ENCODE measurements at regions not wholly inside any gene's neighbourhood (a gene's known extent, or its start where the extent isn't known, plus 50 kb on each side); places are given as distances from the start of the nearest gene placed in this dataset.
A peak's percentile ranks its signal among the peaks of the same experiment; 100 is the strongest.
"Not testable (repeated sequence)": the region's sequence is repeated elsewhere in the genome, so short reads cannot be mapped to it uniquely, and the experiment has no call there.

GRCh38 chr11:129723146-129723760 is 92.4 kb upstream of the TMEM45B start:
- DNase-seq (ENCODE audit: low read depth in 3 of 3, low spot score in 1 of 3) = no peak

- no peak for DNase-seq (ENCODE audit: low read depth in 3 of 3, low spot score in 1 of 3)
These were observed 91.9 kb upstream of the TMEM45B start for GRCh38 chr11:129723761-129724162.

DNA sequence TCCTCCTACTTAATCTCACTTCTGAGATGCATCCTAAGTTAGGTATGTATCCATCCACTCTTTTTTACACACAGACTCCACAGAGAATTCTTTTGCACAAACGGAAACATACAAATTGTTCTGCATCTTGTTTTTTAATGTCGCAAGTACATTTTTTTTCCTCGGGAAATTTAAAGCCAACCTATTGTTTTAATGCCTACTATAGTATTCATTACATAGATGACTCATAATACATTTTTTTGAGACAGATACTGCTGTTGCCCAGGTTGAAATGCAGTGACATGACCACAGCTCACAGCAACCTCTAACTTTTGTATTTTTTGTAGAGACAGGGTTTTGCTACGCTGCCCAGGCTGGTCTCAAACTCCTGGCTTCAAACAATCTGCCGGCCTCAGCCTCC is 90.8 kb upstream of the TMEM45B start:
- no peak for DNase-seq (ENCODE audit: low read depth in 3 of 3, low spot score in 1 of 3)

GRCh38 chr11:129726179-129726578 is 89.5 kb upstream of the TMEM45B start:
- DNase-seq (ENCODE audit: low read depth in 3 of 3, low spot score in 1 of 3) = no peak

GRCh38 chr11:129728581-129728980 is 87.1 kb upstream of the TMEM45B start:
- no peak for DNase-seq (ENCODE audit: low read depth in 3 of 3, low spot score in 1 of 3)

DNA sequence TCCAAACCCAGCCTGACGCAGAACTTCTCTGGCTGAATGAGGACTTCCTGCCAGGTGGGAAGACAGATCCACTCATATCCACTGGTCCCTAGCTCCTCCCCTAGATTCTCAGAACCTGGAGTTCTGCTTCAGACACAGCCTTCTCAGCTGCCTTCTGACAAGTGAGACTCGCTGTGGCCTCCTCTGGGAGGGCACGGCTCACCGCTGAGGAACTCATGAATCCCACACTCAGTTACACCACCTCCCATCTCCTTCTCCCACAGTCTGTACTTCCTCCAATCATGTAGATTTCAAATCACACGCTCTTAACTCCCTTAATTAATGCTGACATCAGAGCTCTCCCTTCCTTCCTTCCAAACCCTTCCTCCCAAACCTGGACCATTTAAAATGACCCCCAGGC is 86.4 kb upstream of the TMEM45B start:
- no peak for DNase-seq (ENCODE audit: low read depth in 3 of 3, low spot score in 1 of 3)

DNA sequence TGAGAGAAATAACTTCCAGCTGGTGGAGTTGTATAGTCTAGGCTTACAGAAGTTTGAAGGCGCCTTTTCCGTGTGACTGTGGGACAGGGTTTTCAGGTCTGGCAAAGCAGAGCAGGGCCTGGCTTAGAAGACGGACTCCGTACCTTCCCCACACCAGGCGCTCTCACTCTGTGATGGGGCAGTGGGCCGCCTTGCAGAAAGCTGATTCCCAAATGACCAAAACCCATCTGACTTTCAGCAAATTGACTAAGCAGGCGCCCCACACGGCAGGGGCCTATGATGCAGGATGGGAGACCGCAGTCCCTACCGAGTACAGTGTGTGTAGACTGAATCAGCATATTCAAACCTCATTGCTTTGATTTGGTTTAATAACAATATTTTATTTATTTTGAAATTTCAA is 85.8 kb upstream of the TMEM45B start:
- DNase-seq (ENCODE audit: low read depth in 3 of 3, low spot score in 1 of 3) = no peak

DNA sequence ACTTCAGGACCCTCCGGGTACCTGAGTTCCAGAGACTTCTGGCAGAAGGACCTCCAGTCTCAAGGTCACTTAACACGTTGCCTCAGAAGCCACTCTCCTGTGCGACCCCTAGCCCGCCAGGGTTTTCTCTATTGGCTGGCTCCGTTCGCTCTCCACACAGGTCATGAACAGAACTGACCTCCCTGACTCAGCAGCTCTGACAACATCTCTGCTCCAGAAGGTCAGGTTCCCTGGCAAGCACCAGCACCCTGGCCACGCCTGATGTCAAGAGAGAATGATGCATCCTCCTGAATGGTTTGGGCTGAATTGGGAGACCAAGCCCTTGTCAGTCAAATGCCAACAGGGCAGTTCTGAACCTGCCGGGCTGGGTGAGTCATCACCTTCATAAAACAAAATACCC is 84.3 kb upstream of the TMEM45B start:
- no peak for DNase-seq (ENCODE audit: low read depth in 3 of 3, low spot score in 1 of 3)

GRCh38 chr11:129732941-129733340 is 82.7 kb upstream of the TMEM45B start:
- DNase-seq (ENCODE audit: low read depth in 3 of 3, low spot score in 1 of 3) = no peak

- DNase-seq (ENCODE audit: low read depth in 3 of 3, low spot score in 1 of 3) = no peak
These were observed 82.3 kb upstream of the TMEM45B start for GRCh38 chr11:129733384-129733783.

DNA sequence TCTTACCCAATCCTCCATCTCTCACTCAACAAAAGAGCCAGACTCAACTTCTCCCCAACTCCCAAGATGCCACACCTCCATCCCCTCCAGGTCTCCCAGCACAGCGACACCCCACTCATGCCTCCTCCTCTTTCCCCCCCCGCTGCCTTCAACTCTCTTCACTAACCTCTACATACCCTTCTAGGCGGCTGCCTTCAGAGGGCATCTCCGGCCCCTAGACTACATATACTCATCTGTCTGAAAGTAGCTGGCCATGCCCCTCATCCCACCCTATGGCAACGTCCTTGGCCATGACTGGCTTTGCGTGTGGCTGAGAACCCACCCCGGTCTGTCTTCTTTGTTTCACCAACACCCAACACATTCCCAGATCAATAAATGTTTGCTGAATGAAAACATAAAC is 81.7 kb upstream of the TMEM45B start:
- DNase-seq (ENCODE audit: low read depth in 3 of 3, low spot score in 1 of 3) = no peak

DNA sequence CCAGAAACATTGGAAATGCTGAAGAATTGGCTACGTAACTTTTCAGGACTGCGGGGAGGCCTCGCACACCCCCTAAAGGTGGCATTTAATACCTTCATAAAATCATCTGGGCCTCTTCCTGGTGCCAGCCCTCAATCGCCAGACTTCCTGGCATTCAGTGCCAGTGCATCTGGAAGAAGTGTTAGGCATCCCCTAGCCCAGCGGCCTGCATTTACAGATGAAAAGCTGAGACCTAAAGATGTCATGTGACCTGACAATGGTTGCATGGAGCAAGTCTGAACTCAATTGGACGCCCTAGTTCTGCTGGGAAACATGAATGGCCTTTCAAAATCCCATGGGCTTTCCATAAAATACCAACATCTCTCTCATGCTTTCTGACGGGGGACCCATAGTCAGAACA is 81.0 kb upstream of the TMEM45B start:
- DNase-seq (ENCODE audit: low read depth in 3 of 3, low spot score in 1 of 3) = no peak

GRCh38 chr11:129737831-129738230 is 77.8 kb upstream of the TMEM45B start:
- no peak for DNase-seq (ENCODE audit: low read depth in 3 of 3, low spot score in 1 of 3)

DNA sequence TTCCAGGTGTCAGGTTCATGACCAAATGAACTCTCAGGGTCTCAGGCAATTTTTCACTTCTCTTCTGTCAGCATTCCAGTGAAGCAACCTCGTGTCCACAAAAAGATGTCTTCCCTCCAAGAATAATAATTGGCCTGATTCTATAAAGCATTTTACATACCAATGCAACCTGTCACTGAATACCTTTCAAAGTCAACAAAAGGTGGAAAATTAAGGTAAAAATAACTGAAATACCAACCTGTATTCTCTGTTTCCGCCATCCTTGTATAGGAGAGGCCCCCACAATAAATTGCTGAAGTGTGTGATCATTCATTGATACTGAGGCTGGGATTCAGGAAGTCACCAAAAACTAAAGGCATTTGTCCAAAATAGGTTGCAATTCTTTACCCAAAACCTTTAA is 77.4 kb upstream of the TMEM45B start:
- DNase-seq (ENCODE audit: low read depth in 3 of 3, low spot score in 1 of 3) = no peak

DNA sequence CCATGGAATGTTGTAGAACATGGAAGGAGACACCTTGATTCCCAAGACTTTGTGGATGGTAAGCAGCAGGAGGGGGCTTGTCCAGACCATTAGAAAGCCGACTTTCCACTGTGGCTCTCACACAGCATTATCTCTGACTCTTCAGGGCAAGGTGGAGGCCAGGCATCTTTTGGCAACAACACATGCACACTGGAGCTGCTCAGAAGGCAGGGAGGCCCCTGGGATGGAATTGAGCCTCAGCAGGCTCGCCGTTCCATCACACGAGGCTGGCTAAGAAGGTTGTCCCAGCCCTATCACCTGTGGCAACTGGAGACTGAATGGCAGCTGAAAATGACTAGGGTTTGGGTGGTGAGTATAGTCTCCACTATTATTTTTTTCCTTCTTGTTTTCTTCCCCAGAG is 76.3 kb upstream of the TMEM45B start:
- no peak for DNase-seq (ENCODE audit: low read depth in 3 of 3, low spot score in 1 of 3)

GRCh38 chr11:129740125-129740719 is 75.4 kb upstream of the TMEM45B start:
- no peak for DNase-seq (ENCODE audit: low read depth in 3 of 3, low spot score in 1 of 3)

GRCh38 chr11:129743112-129743815 is 72.4 kb upstream of the TMEM45B start:
- no peak for DNase-seq (ENCODE audit: low read depth in 3 of 3, low spot score in 1 of 3)

GRCh38 chr11:129747071-129747470 is 68.6 kb upstream of the TMEM45B start:
- DNase-seq (ENCODE audit: low read depth in 3 of 3, low spot score in 1 of 3) = no peak

DNA sequence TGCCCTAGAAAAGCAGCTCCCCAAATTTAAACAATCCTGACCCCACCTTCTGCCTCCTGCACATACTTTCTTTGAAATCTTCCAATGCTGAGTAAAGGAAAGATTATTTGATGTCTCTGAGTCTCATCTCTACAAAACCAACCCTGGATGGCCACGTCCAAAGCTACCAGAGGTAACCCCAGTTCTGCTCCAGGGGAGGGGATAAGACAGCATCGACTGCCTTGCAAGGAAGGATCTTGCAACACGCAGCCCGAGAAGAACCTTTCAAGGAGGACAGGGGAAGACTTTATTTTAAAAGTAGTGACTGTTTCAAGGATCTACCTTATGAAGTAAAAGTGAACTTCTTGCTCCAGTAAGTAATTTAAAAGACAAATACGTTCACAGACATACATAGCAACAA is 66.5 kb upstream of the TMEM45B start:
- no peak for DNase-seq (ENCODE audit: low read depth in 3 of 3, low spot score in 1 of 3)

DNA sequence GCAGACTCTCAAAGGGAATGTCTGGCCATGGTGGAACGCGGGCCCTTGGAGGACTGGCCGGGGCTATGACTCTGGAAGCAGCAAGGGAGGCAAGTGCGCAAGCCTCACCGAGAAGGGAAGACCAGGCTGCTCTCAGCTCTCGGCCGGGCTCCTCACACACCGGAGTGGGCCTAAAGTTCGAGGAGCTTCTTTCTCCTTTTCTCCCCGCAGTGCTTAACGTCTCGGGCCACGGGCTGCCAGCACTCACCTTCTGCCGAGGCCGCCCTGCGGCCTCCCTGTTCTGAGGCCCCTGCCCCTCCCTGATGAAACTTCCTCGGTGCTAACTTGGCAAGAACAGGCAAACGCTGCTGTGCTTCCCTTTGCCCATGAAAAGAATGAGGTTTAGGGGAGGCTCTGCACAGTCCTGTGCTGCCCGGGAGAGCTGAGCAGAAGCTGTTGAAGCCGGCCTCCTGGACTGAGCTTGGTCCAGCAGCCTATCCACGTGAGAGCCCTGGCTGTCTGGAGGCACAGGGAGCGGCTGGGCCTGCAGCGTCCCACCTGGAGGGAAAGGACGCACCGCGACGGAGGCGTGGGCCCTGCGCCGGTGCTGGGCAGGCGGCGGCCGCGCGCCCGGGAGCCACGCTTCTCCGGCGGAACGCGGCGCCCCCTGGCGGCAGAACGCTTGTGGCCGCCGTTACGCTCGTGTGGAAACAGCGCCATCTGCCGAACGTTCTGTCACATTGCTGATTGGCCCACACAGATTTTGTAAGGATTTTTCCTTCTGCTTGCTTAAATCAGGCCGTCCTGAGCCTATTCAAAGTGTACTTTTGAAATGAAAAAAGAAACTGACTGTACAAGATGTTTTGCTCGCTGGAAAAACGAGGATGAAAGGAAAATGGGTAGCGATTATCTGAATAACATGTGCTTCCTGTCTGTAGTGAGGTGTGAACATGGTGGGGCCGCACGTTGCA is 65.0 kb upstream of the TMEM45B start:
- DNase-seq (ENCODE audit: low read depth in 3 of 3, low spot score in 1 of 3) = peak; percentile 25 to 72 (median 67)

- no peak for DNase-seq (ENCODE audit: low read depth in 3 of 3, low spot score in 1 of 3)
These were observed 64.1 kb upstream of the TMEM45B start for GRCh38 chr11:129751511-129751910.

DNA sequence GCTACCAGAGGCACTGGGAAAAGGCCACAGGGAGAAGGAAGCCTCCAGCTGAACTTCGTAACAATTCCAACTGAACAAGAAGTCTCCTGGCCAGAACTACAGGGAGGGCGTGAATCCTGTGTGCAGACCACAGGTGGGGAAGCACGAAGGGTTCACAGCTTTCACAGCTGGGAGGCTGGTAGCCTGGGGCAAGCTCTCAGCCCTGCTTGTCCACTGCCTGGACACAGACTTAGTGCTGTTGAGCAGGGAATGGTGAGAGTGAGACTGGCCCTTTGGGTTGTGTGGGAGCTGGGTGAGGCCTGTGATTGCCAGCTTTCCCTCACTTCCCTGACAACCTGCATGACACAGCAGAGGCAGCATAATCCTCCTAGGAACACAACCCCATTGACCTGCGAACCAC is 52.1 kb upstream of the TMEM45B start:
- DNase-seq (ENCODE audit: low read depth in 3 of 3, low spot score in 1 of 3) = not testable (repeated sequence)

Data from stimulated activated CD4-positive, alpha-beta T cell treated with anti-CD3 and anti-CD28 coated beads, TNF-alpha, amount 100 ng/mL, for 1 hour (primary cell).